Stimulated activated CD4-positive, alpha-beta T cell treated with anti-CD3 and anti-CD28 coated beads, Interleukin-12 subunit alpha, Interleukin-12 subunit beta, amount 100 ng/mL, for 24 hours (primary cell): ENCODE measurements at regions not wholly inside any gene's neighbourhood (a gene's known extent, or its start where the extent isn't known, plus 50 kb on each side); places are given as distances from the start of the nearest gene placed in this dataset.

Experiments used
- DNase-seq, 2 experiments: peaks; one replicate each; pipeline ENCODE4 v3.0.0-alpha.2; 2020; ENCODE audit warnings: low read depth in 2 of 2

DNA sequence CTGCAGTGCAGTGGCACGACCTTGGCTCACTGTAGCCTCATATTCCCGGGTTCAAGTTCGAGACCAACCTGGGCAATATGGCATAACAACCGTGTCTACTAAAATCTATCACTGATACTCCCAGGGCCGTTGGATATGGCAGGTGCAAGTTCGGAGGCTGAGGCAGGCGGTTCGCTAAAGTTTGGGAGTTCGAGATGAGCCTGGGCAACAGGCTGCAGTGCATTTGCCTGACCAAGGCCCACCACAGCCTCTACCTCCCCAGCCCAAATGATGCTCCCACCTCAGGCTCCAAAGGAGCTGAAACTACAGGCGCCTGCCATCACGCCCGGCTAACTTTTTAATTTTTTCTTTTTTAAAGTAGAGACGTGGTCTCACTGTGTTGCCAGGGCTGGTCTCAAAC is 177.1 kb upstream of the ALG10B start:
- DNase-seq: no peak

DNA sequence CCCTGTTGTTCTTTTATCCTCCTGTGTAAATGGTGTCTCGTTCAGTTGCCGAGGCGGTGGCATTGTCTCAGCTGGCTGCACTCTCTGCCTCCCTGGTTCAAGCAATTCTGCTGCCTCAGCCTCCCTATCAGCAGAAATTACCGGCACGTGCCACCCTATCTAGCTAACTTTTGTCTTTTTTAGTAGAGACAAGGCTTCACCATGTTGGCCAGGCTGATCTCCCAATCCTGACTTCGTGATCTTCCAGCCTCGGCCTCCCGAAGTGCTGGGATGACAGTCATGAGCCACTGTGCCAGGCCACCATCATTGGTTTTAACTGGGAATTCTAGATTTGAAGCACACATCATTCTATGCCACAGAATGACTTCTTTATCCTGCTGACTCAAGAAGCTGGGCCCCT is 175.3 kb upstream of the ALG10B start:
- DNase-seq: no peak

DNA sequence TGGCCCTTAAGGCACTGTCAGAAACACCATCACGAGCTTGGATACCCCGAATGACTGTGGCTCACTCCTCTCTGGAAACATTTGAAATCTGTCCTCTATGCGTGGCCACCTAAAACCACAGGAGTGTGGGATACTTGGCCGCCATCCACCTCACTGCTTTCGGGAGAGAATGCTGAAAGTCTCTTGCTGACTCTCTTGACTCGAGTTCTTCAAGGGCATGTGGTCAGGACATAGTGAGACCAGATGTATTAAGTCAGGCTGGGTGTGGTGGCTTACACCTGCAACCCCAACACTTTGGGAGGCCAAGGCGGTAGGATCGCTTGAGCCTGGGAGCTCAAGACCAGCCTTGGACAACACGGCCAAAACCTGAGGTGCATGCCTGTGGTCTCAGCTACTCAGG is 174.7 kb upstream of the ALG10B start:
- no peak for DNase-seq

DNA sequence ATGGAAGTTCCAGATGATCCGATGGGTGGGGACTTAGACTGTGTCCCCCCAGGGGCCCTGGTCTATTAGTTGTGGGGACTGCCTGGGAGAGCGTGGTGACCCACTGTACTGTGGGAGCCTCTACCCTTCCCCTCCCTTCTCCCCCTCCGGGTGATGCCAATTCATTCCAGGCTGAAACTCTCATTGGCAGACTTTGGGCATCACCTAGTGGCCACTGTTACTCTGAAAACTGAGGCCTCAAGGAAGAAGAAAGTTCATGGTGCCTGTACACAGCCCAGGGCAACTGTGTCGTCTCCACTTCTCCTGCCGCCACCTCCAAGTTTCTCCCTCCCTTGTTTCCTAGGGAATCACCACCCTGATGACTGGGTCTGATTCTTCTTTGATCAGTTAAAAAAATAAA is 173.6 kb upstream of the ALG10B start:
- DNase-seq: no peak

DNA sequence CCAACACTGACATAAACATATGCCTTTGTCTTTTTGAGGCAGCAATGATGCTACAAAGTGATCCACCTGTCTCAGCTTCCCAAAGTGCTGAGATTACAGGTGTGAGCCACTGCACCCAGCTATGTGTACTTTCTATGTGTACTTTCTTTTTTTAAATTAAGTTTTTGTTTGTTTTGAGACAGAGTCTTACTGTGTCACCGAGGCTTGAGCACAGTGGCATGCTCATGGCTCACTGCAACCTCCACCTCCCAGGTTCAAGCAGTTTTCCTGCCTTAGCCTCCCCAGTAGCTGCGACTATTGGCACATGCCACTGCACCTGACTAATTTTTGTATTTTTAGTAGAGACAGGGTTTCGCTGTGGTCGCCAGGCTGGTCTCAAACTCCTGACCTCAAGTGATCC is 172.5 kb upstream of the ALG10B start:
- DNase-seq: no peak

DNA sequence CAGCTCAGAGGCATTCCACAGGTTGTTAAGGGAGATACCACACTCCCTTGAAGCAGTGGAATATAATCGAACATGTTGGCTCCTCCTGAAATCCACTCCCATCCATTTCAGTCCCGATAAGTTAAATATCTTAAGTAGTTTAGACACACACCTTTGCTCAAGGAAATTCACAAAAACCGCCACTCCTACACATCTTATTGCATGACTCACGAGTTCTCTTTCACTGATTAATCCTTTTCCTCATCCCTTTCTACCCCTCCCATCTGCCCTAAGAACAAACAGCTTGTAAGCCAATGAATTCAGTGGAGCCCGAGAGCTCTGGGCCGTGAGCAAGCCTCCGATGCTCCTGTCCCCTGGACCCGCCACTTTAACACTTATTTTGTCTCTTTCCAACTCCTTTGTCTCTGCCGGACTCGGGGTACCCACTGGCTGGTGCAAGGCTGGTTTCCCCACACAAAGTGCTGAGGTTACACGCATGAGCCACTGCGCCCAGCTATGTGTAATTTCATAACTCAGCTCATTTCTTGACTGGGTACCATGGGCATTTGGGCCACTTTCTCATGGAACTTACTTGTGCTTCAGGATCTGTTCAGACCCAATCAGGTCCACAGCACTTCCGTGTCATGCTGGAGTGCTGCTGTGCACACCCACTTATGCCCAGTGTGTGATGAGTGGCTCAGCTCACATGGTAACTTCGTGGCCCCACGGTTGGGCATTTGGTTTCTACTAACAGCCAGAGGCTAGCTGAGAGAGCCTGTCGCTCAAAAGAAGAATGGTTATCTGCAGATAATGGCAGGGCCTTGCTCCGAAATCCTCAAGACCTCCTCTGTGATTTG is 171.8 kb upstream of the ALG10B start:
- no peak for DNase-seq

DNA sequence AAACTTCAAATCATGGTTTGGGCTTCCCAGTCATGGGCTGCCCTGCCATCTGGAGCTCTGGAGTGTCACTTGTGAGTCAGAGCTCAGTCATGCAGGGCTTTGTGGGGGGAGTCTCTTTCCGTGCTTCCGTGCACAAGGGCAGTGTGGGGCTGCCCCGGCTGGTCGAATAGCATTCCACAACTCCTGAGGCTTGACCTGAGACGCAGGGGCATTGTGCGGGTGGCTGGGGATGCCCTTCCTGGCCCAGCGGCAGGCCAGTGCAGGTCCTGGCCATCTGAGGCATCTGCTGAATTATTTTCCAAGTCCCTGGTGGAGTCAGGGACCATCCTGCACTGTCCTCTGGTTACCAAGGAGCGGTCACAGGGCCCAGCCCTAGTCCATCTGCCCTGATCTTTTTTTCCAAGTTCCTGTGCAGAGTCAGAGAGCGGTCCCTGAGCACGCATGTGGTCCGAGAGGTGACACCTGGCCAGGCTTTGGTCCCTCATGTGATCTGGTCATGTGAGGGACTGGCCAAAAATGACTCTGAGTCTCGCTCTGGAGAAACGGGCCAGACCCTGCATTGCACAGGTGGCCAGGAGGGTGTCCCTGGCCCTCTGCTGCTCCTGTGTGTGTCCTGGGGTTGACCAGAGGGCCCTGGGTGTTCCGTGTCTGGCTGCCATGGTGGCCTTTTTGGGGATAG is 167.0 kb upstream of the ALG10B start:
- no peak for DNase-seq

DNA sequence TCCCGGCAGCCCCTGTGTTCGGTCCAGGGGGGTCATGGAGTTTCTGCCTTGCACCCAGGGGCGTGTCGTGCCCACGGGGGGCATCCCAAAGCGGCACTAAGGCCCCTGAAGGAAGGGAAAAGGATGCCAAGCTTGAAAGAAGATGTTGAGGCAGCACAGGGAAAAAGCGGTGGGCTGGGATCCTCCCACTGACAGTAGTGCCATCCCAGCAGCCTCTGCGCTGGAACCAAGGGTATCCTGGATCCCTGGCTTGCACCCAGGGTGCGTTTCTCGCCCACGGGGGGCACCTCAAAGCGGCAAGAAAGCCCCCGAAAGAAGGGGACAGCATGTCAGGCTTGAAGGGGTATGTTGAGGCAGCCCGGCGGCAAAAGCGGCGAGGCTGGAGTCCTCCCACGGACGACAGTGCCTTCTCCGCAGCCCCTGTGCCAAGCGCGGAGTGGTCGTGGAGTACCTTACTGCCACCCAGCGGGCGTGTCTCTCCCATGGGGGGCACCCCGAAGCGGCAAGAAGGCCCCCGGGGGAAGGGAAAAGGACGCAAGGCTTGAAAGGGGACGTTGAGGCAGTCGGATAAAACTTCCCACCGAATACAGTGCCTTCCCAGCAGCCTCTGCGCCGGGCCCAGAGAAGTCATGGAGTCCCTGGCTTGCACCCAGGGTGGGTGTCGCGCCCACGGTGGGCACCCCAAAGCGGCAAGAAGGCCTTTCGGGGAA is 164.4 kb upstream of the ALG10B start:
- no peak for DNase-seq

DNA sequence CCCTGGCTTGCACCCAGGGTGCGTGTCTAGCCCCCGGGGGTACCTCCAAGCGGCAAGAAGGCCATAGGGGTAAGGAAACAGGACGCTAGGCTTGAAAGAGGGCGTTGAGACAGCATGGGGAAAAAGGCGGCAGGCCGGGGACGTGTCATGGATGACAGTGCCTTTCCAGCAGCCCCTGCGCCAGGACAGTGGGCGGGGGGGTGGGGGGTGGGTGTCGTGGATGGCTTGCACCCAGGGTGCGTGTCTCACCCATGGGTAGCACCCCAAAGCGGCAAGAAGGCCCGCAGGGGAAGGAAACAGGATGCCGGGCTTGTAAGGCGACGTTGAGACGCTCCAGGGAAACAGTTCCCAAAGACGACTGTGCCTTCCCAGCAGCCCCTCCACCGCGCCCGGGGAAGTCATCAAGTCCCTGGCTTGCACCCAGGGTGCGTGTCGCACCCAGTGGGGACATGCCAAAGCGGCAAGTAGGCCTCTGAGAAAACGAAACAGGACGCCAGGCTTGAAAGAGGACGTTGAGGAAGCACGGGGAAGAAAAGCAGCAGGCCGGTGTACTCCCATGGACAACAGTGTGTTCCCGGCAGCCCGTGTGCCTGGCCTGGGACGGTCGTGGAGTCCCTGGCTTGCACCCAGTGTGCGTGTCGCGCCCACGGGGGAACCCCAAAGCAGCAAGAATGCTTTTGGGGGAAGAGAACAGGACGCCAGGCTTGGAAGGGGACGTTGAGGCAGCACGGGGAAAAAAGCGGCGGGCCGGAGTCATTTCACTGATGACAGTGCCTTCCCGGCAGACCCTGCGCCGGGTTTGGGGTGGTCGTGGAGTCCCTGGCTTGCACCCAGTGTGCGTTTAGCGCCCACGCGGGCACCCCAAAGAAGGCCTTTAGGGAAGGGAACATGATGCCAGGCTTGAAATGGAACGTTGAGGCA is 163.5 kb upstream of the ALG10B start:
- no peak for DNase-seq

DNA sequence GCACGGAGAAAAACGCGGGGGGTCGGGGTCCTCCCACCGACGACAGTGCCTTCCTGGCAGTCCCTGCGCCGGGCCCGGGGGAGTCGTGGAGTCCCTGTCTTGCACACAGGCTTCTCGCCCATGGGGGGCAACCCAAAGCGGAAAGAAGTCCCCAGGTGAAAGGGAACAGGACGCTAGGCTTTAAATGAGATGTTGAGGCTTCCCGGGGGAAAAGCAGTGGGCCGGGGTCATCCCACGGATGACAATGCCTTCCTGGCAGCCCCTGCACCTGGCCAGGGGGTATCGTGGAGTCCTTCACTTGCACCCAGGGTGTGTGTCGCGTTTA is 162.9 kb upstream of the ALG10B start:
- DNase-seq: no peak

DNA sequence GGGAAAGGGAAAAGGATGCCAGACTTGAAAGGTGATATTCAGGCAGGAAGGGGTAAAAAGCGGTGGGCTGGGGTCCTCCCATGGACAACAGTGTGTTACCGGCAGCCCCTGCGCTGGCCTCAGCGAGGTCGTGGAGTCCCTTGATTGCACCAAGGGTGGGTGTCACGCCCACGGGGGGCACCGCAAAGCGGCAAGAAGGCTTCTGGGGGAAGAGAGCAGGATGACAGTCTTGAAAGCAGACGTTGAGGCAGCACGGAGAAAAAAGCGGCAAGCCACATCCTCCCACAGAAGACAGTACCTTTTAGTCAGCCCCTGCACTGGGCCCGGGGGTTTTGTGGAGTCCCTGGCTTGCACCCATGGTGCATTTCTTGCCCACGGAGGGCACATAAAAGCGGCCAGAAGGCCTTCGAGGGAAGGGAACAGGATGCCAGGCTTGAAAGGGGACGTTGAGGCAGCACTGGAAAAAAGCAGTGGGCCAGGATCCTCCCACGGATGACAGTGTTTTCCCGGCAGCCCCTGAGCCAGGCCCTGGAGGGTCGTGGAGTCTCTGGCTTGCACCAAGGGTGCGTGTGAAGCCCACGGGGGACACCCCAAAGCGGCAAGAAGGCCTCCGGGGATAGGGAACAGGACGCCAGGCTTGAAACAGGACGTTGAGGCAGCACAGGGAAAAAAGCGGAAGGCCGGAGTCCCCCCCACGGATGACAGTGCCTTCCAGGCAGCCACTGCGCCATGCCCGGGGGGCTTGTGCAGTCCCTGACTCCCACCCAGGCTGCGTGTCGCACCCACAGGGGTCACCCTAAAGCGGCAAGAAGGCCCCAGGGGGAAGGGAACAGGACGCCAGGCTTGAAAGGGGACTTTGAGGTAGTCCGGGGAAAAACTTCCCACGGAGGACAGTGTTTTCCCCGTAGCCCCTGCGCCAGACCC is 162.2 kb upstream of the ALG10B start:
- no peak for DNase-seq

DNA sequence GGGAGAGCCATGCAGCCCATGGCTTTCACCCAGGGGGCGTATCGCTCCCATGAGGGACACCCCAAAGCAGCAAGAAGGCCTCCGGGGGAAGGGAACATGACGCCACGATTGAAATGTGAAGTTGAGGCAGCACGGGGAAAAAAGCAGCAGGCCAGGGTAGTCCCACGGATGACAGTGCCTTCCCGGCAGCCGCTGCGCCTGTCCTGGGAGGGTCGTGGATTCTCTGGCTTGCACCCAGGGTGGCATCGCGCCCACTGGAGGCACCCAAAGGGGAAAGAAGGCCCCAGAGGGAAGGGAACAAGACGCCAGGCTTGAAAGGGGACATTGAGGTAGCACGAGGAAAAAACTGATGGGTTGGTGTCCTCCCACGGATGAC is 161.6 kb upstream of the ALG10B start:
- DNase-seq: no peak

DNA sequence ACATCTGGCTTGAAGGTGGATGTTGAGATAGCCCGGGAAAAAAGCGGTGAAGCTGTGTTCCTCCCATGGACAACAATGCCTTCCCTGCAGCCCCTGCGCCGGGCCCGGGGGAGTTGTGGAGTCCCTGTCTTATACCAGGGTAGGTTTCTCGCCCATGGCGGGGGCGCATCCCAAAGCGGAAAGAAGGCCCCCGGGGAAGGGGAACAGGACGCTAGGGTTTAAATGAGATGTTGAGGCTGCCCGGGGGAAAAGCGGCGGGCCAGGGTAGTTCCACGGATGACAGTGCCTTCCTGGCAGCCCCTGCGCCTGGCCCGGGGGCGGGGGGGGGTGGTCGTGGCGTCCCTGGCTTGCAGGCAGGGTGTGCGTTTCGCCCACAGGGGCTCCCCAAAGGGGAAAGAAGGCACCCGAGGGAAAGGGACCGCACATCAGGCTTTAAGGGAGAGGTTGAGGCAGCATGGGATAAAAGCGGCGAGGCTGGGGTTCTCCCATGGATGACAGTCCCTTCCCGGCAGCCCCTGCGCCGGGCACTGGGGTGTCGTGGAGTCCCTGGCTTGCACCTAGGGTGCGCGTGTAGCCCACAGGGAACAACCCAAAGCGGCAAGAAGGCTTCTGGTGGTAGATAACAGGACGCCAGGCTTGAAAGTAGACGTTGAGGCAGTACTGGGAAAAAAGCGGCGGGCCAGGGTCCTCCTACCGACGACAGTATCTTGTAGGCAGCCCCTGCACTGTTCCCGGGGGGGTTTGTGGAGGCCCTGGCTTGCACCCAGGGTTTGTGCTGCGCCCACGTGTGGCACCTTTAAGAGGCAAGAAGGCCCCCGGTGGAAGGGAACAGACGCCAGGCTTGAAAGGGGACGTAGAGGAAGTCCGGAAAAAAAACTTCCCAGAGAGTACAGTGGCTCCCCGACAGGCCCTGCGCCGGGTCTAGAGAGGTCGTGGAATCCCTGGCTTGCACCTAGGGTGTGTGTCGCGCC is 160.8 kb upstream of the ALG10B start:
- no peak for DNase-seq

DNA sequence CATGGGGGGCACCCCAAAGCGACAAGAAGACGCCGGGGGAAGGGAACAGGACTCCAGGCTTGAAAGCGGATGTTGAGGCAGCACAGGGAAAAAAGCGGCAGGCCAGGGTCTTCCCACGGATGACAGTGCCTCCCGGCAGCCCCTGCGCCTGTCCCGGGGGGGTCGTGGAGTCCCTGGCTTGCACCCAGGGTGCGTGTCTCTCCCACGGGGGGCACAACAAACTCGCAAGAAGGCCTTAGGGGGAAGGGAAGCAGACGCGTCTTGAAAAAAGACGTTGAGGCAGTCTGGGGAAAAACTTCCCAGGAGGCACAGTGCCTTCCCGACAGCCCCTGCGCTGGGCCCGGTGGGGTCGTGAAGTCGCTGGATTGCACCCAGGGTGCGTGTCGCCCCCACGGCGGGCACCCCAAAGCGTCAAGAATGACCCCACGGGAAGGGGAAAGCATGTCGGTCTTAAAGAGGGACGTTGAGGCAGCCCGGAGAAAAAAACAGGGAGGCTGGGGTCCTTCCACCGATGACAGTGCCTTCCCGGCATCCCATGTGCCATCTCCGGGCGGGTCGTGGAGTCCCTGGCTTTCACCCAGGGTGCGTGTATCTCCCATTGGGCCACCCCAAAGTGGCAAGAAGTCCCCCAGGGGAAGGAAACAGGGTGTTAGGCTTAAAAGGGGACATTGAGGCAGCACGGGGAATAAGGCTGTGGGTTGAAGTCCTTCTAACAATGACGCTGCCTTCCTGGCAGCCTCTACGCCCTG is 159.9 kb upstream of the ALG10B start:
- DNase-seq: no peak

DNA sequence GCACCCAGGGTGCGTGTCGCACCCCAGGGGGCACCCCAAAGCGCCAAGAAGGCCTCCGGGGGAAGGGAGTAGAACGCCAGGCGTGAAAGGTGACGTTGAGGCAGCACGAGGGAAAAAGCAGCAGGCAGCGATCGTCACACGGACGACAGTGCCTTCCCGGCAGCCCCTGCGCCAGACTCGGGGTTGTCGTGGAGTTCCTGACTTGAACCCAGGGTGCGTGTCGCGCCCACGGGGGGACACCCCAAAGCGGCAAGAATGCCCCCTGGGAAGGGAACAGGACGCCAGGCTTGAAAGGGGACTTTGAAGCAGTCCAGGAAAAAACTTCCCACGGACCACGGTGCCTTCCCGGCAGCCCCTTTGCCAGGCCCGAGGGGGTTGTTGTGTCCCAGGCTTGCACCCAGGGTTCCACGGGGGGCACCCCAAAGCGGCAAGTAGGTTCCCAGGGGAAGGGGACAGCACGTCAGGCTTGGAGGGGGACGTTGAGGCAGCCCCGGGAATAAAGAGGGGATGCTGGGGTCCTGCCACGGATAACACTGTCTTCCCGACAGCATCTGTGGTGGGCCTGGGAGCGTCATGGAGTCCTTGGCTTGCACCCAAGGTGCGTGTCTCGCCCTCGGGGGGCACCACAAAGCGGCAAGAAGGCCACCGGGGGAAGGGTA is 159.2 kb upstream of the ALG10B start:
- DNase-seq: no peak

DNA sequence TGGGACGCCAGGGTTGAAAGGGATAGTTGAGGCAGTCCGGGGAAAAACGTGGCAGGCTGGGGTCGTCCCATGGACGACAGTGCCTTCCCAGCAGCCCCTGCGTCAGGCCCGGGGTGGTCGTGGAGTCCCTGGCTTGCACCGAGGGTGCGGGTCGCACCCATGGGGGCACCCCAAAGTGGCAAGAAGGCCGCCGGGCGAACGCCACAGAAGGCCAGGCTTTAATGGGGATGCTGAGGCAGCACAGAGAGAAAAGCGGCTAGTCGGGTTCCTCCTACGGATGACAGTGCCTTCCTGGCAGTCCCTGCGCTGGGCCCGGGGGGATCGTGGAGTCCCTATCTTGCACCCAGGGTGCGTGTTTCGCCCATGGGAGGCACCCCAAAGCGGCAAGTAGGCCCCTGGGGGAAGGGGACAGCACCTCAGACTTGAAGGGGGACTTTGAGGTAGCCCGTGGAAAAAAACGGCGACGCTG is 158.6 kb upstream of the ALG10B start:
- no peak for DNase-seq

DNA sequence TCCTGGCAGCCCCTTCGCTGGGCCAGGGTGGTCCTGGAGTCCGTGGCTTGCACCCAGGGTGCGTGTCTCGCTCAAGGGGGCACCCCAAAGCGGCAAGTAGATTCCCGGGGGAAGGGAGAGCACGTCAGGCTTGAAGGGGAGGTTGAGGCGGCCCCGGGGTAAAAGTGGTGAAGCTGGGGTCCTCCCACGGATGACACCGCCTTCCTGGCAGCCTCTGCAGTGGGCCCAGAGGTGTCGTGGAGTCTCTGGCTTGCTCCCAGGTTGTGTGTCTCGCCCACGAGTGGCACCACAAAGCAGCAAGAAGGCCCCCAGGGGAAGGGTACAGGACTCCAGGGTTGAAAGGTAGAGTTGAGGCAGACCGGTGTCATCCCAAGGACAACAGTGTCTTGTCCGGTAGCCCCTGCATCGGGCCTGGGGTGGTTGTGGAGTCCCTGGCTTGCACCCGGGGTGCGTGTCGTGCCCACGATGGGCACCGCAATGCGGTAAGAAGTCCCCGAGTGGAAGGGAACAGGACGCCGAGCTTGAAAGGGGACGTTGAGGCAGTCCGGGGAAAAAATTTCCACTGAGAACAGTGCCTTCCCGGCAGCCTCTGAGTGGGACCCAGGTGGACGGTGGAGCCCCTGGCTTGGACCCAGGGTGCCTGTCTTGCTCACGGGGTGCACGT is 158.0 kb upstream of the ALG10B start:
- no peak for DNase-seq

DNA sequence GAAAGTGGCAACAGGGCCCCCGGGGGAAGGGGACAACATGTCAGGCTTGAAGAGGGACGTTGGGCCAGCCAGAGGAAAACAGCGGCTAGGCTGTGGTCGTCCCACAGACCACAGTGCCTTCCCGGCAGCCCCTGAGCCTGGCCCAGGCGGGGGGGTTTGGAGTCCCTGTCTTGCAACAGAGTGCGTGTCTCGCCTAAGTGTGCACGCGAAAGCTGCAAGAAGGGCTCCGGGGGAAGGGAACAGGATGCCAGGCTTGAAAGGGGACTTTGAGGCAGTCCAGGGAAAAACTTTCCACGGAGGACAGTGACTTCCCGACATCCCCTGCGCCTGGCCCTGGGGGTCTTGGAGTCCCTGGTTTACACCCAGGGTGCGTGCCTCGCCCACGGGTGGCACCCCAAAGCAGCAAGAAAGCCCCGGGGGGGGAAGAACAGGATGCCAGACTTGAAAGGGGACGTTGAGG is 157.5 kb upstream of the ALG10B start:
- no peak for DNase-seq
